HG02642 (cell line): ENCODE measurements at regions not wholly inside any gene's neighbourhood (a gene's known extent, or its start where the extent isn't known, plus 50 kb on each side); places are given as distances from the start of the nearest gene placed in this dataset.

Experiments used
- ATAC-seq: cut with Tn5 transposase; IDR thresholded peaks from one replicate; pipeline ENCODE4 v1.9.1; 2021; ENCODE audit warnings: mild to moderate bottlenecking; ENCODE audit not compliant: unreplicated experiment, poor library complexity

- ATAC-seq: no peak
These were observed 568.2 kb downstream of the TUSC7 start for GRCh38 chr3:117277816-117278215.

- ATAC-seq: peak; percentile 99
These were observed 569.0 kb downstream of the TUSC7 start for GRCh38 chr3:117278424-117279190.

- no peak for ATAC-seq
These were observed 571.8 kb downstream of the TUSC7 start for GRCh38 chr3:117281371-117281770.

GRCh38 chr3:117282566-117282965 lies 573.0 kb downstream of the TUSC7 start:
- no peak for ATAC-seq

GRCh38 chr3:117285737-117286136 lies 576.2 kb downstream of the TUSC7 start:
- ATAC-seq: no peak

- ATAC-seq: no peak
These were observed 576.9 kb downstream of the TUSC7 start for GRCh38 chr3:117286488-117286887.

GRCh38 chr3:117287602-117288001 lies 578.0 kb downstream of the TUSC7 start:
- ATAC-seq: no peak

GRCh38 chr3:117291476-117291875 lies 581.9 kb downstream of the TUSC7 start:
- ATAC-seq: no peak

- no peak for ATAC-seq
These were observed 587.5 kb downstream of the TUSC7 start for GRCh38 chr3:117297065-117297464.

GRCh38 chr3:117297541-117297940 lies 588.0 kb downstream of the TUSC7 start:
- no peak for ATAC-seq

GRCh38 chr3:117298273-117298672 lies 588.7 kb downstream of the TUSC7 start:
- no peak for ATAC-seq

GRCh38 chr3:117302428-117302827 lies 592.8 kb downstream of the TUSC7 start:
- ATAC-seq: no peak

- ATAC-seq: no peak
These were observed 593.9 kb downstream of the TUSC7 start for GRCh38 chr3:117303443-117303842.

- ATAC-seq: no peak
These were observed 595.1 kb downstream of the TUSC7 start for GRCh38 chr3:117304681-117305080.

GRCh38 chr3:117305681-117306080 lies 596.1 kb downstream of the TUSC7 start:
- no peak for ATAC-seq

GRCh38 chr3:117306299-117306698 lies 596.7 kb downstream of the TUSC7 start:
- ATAC-seq: peak; percentile 57

GRCh38 chr3:117308353-117308752 lies 598.8 kb downstream of the TUSC7 start:
- ATAC-seq: no peak

GRCh38 chr3:117308756-117309155 lies 599.2 kb downstream of the TUSC7 start:
- ATAC-seq: no peak

- ATAC-seq: no peak
These were observed 601.0 kb downstream of the TUSC7 start for GRCh38 chr3:117310536-117310935.

- ATAC-seq: no peak
These were observed 605.0 kb downstream of the TUSC7 start for GRCh38 chr3:117314441-117315150.

- ATAC-seq: no peak
These were observed 613.3 kb downstream of the TUSC7 start for GRCh38 chr3:117322866-117323265.

GRCh38 chr3:117346901-117347300 lies 637.3 kb downstream of the TUSC7 start:
- no peak for ATAC-seq
